Astrocyte (in vitro differentiated cells and primary cell): ENCODE measurements at regions not wholly inside any gene's neighbourhood (a gene's known extent, or its start where the extent isn't known, plus 50 kb on each side); places are given as distances from the start of the nearest gene placed in this dataset.

Experiments
- DNase-seq: peaks from one replicate; pipeline ENCODE4 v3.0.0-alpha.2; 2010; ENCODE audit warnings: low read depth
- FAIRE-seq: peaks from 2 replicates; lab custom pipeline; 2011; peaks lifted over from hg19 to GRCh38; lab: Jason Lieb, UNC
- H2AFZ ChIP-seq: 2 replicates; pipeline ENCODE4 v1.6.0; 2012; ENCODE audit warnings: low read depth, low read length, inconsistent platforms
- H3K27ac ChIP-seq: 2 replicates; pipeline ENCODE4 v1.5.1; 2011; ENCODE audit warnings: low read depth, low read length, inconsistent platforms
- H3K27me3 ChIP-seq: 2 replicates; pipeline ENCODE4 v1.6.0; 2011; ENCODE audit warnings: low read length, inconsistent platforms; ENCODE audit not compliant: insufficient read depth
- H3K36me3 ChIP-seq: 2 replicates; pipeline ENCODE4 v1.5.1; 2011; ENCODE audit warnings: low read length, inconsistent platforms; ENCODE audit not compliant: insufficient read depth
- H3K4me1 ChIP-seq: 2 replicates; pipeline ENCODE4 v1.5.1; 2011; ENCODE audit warnings: low read length, inconsistent platforms; ENCODE audit not compliant: insufficient read depth
- H3K4me2 ChIP-seq: 2 replicates; pipeline ENCODE4 v1.6.0; 2012; ENCODE audit warnings: low read length, inconsistent platforms
- H3K4me3 ChIP-seq: 2 replicates; pipeline ENCODE4 v1.5.1; 2011; ENCODE audit warnings: low read depth, mild to moderate bottlenecking, low read length, inconsistent platforms; ENCODE audit not compliant: insufficient read depth
- H3K79me2 ChIP-seq: 2 replicates; pipeline ENCODE4 v1.6.0; 2012; ENCODE audit warnings: mild to moderate bottlenecking, low read length, inconsistent platforms; ENCODE audit not compliant: insufficient read depth
- H3K9ac ChIP-seq: 2 replicates; pipeline ENCODE4 v1.6.0; 2012; ENCODE audit warnings: mild to moderate bottlenecking, low read length, inconsistent platforms
- H3K9me3 ChIP-seq: 2 replicates; pipeline ENCODE4 v1.5.1; 2012; ENCODE audit warnings: low read depth, mild to moderate bottlenecking, low read length, inconsistent platforms; ENCODE audit not compliant: insufficient read depth
- H4K20me1 ChIP-seq: 2 replicates; pipeline ENCODE4 v1.6.0; 2012; ENCODE audit warnings: low read length, inconsistent platforms; ENCODE audit not compliant: insufficient read depth
- H3K27ac Mint-ChIP-seq: one replicate; pipeline ENCODE4 v1.8.0; 2021; ENCODE audit warnings: mild to moderate bottlenecking, mixed read lengths; ENCODE audit not compliant: unreplicated experiment
- H3K27me3 Mint-ChIP-seq: one replicate; pipeline ENCODE4 v1.8.0; 2021; ENCODE audit warnings: low read depth, mixed read lengths; ENCODE audit not compliant: unreplicated experiment
- H3K36me3 Mint-ChIP-seq: one replicate; pipeline ENCODE4 v1.8.0; 2021; ENCODE audit warnings: low read depth, mixed read lengths; ENCODE audit not compliant: unreplicated experiment
- H3K4me1 Mint-ChIP-seq: one replicate; pipeline ENCODE4 v1.8.0; 2021; ENCODE audit warnings: low read depth, mixed read lengths; ENCODE audit not compliant: unreplicated experiment
- H3K4me3 Mint-ChIP-seq: one replicate; pipeline ENCODE4 v1.8.0; 2021; ENCODE audit warnings: mild to moderate bottlenecking, moderate library complexity, mixed read lengths; ENCODE audit not compliant: unreplicated experiment
- H3K9me3 Mint-ChIP-seq: one replicate; pipeline ENCODE4 v1.8.0; 2021; ENCODE audit warnings: mild to moderate bottlenecking, mixed read lengths; ENCODE audit not compliant: unreplicated experiment
- CTCF ChIP-seq: IDR thresholded peaks from 2 replicates; pipeline ENCODE4 v1.5.1; 2011; ENCODE audit warnings: low read depth, mild to moderate bottlenecking, inconsistent platforms, low read length, moderate library complexity; ENCODE audit not compliant: insufficient read depth
- EZH2 ChIP-seq: IDR thresholded peaks from 2 replicates; pipeline ENCODE4 v1.6.1; 2012; ENCODE audit warnings: mild to moderate bottlenecking, low read length, inconsistent platforms; ENCODE audit not compliant: insufficient read depth

GRCh38 chr10:78696791-78697395, 371.9 kb upstream of the ZMIZ1 start:
- peaks cover 2% of the 10 kb centered on the region for H3K36me3 Mint-ChIP-seq
- H3K36me3 ChIP-seq: no peaks in the 10 kb centered on the region
- H3K27me3 Mint-ChIP-seq: peaks cover 47% of the 10 kb centered on the region
- no peaks in the 10 kb centered on the region for H3K9me3 ChIP-seq
- H3K79me2 ChIP-seq: no peaks in the 10 kb centered on the region
- no peak overlapping the region for H3K27ac Mint-ChIP-seq
- no peak for FAIRE-seq
- no peak overlapping the region for H3K9ac ChIP-seq
- H3K27ac ChIP-seq: no peak overlapping the region
- TF ChIP-seq CTCF: no peak
- H3K4me2 ChIP-seq: no peak overlapping the region
- H4K20me1 ChIP-seq: no peaks in the 10 kb centered on the region
- peaks cover 6% of the 10 kb centered on the region for H3K4me1 ChIP-seq
- no peak overlapping the region for H2AFZ ChIP-seq
- H3K4me1 Mint-ChIP-seq: peaks cover 6% of the 10 kb centered on the region
- peaks cover 7% of the 10 kb centered on the region for H3K9me3 Mint-ChIP-seq
- no peak for DNase-seq
- no peak overlapping the region for H3K4me3 ChIP-seq
- H3K4me3 Mint-ChIP-seq: no peak overlapping the region
- H3K27me3 ChIP-seq: no peaks in the 10 kb centered on the region

DNA sequence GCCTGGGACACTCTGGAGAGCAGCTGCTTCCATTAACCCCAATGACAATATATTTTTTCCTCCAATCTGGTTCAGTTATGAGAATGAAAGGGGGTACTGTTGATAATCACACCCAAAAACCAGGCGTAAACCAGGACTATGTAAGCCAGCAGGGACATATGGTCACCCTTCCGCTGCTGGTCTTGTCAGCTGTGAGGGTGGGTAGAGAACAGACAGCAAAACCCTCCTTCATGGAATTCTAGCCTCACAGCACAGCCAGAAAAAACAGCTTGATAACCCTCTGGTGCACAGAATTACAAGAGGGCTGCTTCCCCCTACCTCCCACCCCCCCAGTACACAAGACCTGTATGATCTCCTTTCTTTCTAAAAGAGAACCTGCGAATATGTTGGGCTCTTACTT, 368.8 kb upstream of the ZMIZ1 start:
- H3K4me2 ChIP-seq: no peak overlapping the region
- no peak for TF ChIP-seq EZH2
- TF ChIP-seq CTCF: no peak
- FAIRE-seq (no peak), DNase-seq (no peak)
- H3K27ac ChIP-seq: no peak overlapping the region
- no peaks in the 10 kb centered on the region for H3K27me3 ChIP-seq
- no peak overlapping the region for H3K4me3 ChIP-seq
- no peak overlapping the region for H3K27ac Mint-ChIP-seq
- H3K9me3 Mint-ChIP-seq: no peaks in the 10 kb centered on the region
- H3K9ac ChIP-seq: no peak overlapping the region
- no peak overlapping the region for H3K4me3 Mint-ChIP-seq
- H4K20me1 ChIP-seq: no peaks in the 10 kb centered on the region
- H3K27me3 Mint-ChIP-seq: peaks cover 41% of the 10 kb centered on the region
- H3K4me1 ChIP-seq: peaks cover 6% of the 10 kb centered on the region
- no peaks in the 10 kb centered on the region for H3K36me3 ChIP-seq
- no peak overlapping the region for H2AFZ ChIP-seq
- no peaks in the 10 kb centered on the region for H3K36me3 Mint-ChIP-seq
- H3K9me3 ChIP-seq: no peaks in the 10 kb centered on the region
- peaks cover 6% of the 10 kb centered on the region for H3K4me1 Mint-ChIP-seq
- H3K79me2 ChIP-seq: no peaks in the 10 kb centered on the region

DNA sequence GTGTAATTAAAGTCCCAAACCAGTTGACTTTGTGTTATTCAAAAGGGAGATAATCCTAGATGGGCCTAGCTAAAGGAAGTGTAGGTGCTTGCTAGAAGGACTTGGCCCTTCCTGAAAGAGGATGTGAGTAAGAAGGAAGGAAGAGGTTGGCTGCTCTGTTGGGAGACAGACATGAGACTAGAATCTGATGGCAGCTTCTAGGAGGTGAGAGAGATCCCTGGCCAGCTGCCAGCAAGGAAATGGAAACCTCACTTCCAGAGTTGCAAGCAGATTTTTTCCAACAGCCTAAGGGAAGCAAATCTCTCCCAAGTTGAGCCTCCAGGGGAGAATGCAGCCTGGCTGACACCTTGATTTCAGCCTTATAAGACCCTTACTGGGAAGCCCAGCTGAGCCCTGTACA, 368.4 kb upstream of the ZMIZ1 start:
- H3K4me1 ChIP-seq: peaks cover 6% of the 10 kb centered on the region
- no peaks in the 10 kb centered on the region for H3K27me3 ChIP-seq
- H3K27ac ChIP-seq: no peak overlapping the region
- no peak overlapping the region for H3K4me3 ChIP-seq
- Mint-ChIP-seq H3K27ac (no peak overlapping the region), H3K36me3 (no peaks in the 10 kb centered on the region), H3K9me3 (no peaks in the 10 kb centered on the region), H3K27me3 (peaks cover 41% of the 10 kb centered on the region), H3K4me3 (no peak overlapping the region), H3K4me1 (peaks cover 6% of the 10 kb centered on the region)
- FAIRE-seq (no peak), DNase-seq (no peak)
- no peaks in the 10 kb centered on the region for H3K36me3 ChIP-seq
- no peak overlapping the region for H3K4me2 ChIP-seq
- H3K9me3 ChIP-seq: no peaks in the 10 kb centered on the region
- no peaks in the 10 kb centered on the region for H3K79me2 ChIP-seq
- TF ChIP-seq EZH2: no peak
- TF ChIP-seq CTCF: no peak
- no peak overlapping the region for H2AFZ ChIP-seq
- H4K20me1 ChIP-seq: no peaks in the 10 kb centered on the region
- H3K9ac ChIP-seq: no peak overlapping the region
